Endothelial cell of umbilical vein (primary cell): ENCODE measurements at regions not wholly inside any gene's neighbourhood (a gene's known extent, or its start where the extent isn't known, plus 50 kb on each side); places are given as distances from the start of the nearest gene placed in this dataset.
"Not testable (repeated sequence)": the region's sequence is repeated elsewhere in the genome, so short reads cannot be mapped to it uniquely, and the experiment has no call there.

Source experiments
- BruUV-seq: library from RNA; stranded (reverse); fragments of 400-500 nt; replicated peaks from 2 replicates; lab custom pipeline; 2021; lab: Mats Ljungman, UMichigan
- CTCF ChIA-PET: fragments of 300-600, 350-600 bp; sonication (Branson Sonifier 250); formaldehyde crosslinking; loops from one replicate; lab custom pipeline; 2021; ENCODE audit warnings: antibody characterized with exemption, inconsistent platforms; lab: Charles Lee
- POLR2A ChIA-PET: fragments of 300-600, 350-600 bp; sonication (Branson Sonifier 250); formaldehyde crosslinking; loops from one replicate; lab custom pipeline; 2021; ENCODE audit warnings: antibody characterized with exemption, inconsistent platforms; lab: Charles Lee
- DNase-seq: peaks from one replicate; pipeline ENCODE4 v3.0.0-alpha.2; 2011; ENCODE audit warnings: low read depth, low spot score
- FAIRE-seq: peaks from 2 replicates; lab custom pipeline; 2011; peaks lifted over from hg19 to GRCh38; lab: Jason Lieb, UNC
- H2AFZ ChIP-seq: 2 replicates; pipeline ENCODE4 v1.6.0; 2012; ENCODE audit warnings: low read depth, low read length, control low read depth, inconsistent platforms
- H3K27ac ChIP-seq: 2 replicates; pipeline ENCODE4 v1.5.1; 2011; ENCODE audit warnings: low read depth, mild to moderate bottlenecking, control low read depth, low read length, moderate library complexity; ENCODE audit not compliant: insufficient read depth
- H3K27me3 ChIP-seq, 2 experiments: 2 replicates each; pipeline versions ENCODE4 v1.6.0 to v1.6.1; 2011; ENCODE audit warnings: low read length in 2 of 2, mixed read lengths in 1 of 2; ENCODE audit not compliant: control insufficient read depth in 2 of 2, insufficient read depth in 2 of 2
- H3K36me3 ChIP-seq, 2 experiments: 2 replicates in 1 of 2; 3 replicates in 1 of 2; pipeline ENCODE4 v1.5.1; 2011; ENCODE audit warnings: low read length in 2 of 2, mild to moderate bottlenecking in 1 of 2, moderate library complexity in 1 of 2; ENCODE audit not compliant: control insufficient read depth in 2 of 2, insufficient read depth in 2 of 2; ENCODE audit errors: extremely low read depth in 1 of 2
- H3K4me1 ChIP-seq: 3 replicates; pipeline ENCODE4 v1.5.1; 2011; ENCODE audit warnings: mild to moderate bottlenecking, low read length; ENCODE audit not compliant: control insufficient read depth, insufficient read depth; ENCODE audit errors: extremely low read depth
- H3K4me2 ChIP-seq: 2 replicates; pipeline ENCODE4 v1.6.1; 2011; ENCODE audit warnings: low read length, control low read depth, mixed read lengths; ENCODE audit not compliant: insufficient read depth
- H3K4me3 ChIP-seq, 3 experiments: fragments of 200-600 bp in 1 of 3; sonication (generic), shearing (Covaris generic) in 1 of 3; replicated peaks in 1 of 3; 2 replicates each; pipeline ENCODE4 v1.5.1; 2011 to 2016; ENCODE audit warnings: control low read depth in 3 of 3, low read length in 3 of 3, mild to moderate bottlenecking in 2 of 3, inconsistent platforms in 1 of 3, low read depth in 1 of 3, moderate library complexity in 1 of 3; ENCODE audit not compliant: insufficient read depth in 1 of 3
- H3K79me2 ChIP-seq: 2 replicates; pipeline ENCODE4 v1.6.0; 2012; ENCODE audit warnings: low read length, inconsistent platforms; ENCODE audit not compliant: control insufficient read depth, insufficient read depth
- H3K9ac ChIP-seq: replicated peaks from 2 replicates; pipeline ENCODE3; 2011; ENCODE audit warnings: low read length, control low read depth; ENCODE audit not compliant: insufficient read depth; ENCODE audit errors: extremely low read depth
- H3K9me1 ChIP-seq: replicated peaks from 3 replicates; pipeline ENCODE4 v1.6.0; 2011; ENCODE audit warnings: mild to moderate bottlenecking, low read length; ENCODE audit not compliant: control insufficient read depth, insufficient read depth; ENCODE audit errors: extremely low read depth
- H3K9me3 ChIP-seq: replicated peaks from 2 replicates; pipeline ENCODE4 v1.5.1; 2012; ENCODE audit warnings: low read length, inconsistent platforms; ENCODE audit not compliant: control insufficient read depth, insufficient read depth
- H4K20me1 ChIP-seq: replicated peaks from 2 replicates; pipeline ENCODE3; 2011; ENCODE audit warnings: mild to moderate bottlenecking, low read length; ENCODE audit not compliant: control insufficient read depth, insufficient read depth; ENCODE audit errors: extremely low read depth
- CTCF ChIP-seq, 2 donors: IDR thresholded peaks; 1 replicate in 1 of 2; 2 replicates in 1 of 2; pipeline ENCODE4 v1.5.1; 2011; ENCODE audit warnings: low read length in 2 of 2, mild to moderate bottlenecking in 2 of 2, moderate library complexity in 2 of 2, control low read depth in 1 of 2, inconsistent platforms in 1 of 2, low read depth in 1 of 2; ENCODE audit not compliant: insufficient read depth in 1 of 2; ENCODE audit errors: extremely low read depth in 1 of 2
- EZH2 ChIP-seq: IDR thresholded peaks from 2 replicates; pipeline ENCODE4 v1.6.1; 2012; ENCODE audit warnings: borderline replicate concordance, low read depth, mild to moderate bottlenecking, moderate library complexity, low read length, inconsistent platforms; ENCODE audit not compliant: severe bottlenecking
- FOS ChIP-seq: IDR thresholded peaks from 2 replicates; pipeline ENCODE4 v1.6.1; 2011; ENCODE audit warnings: mild to moderate bottlenecking, low read length, moderate library complexity, borderline replicate concordance; ENCODE audit not compliant: insufficient read depth
- GATA2 ChIP-seq: IDR thresholded peaks from 2 replicates; pipeline ENCODE4 v1.7.0; 2011; ENCODE audit warnings: low read depth, mild to moderate bottlenecking, moderate library complexity, mixed read lengths, low read length; ENCODE audit not compliant: insufficient read length, insufficient read depth
- JUN ChIP-seq: IDR thresholded peaks from 2 replicates; pipeline ENCODE4 v1.6.1; 2011; ENCODE audit warnings: borderline replicate concordance, low read depth; ENCODE audit not compliant: insufficient read length, insufficient read depth
- MAX ChIP-seq: IDR thresholded peaks from 2 replicates; pipeline ENCODE4 v1.6.1; 2011; ENCODE audit not compliant: insufficient read depth, insufficient read length
- MYC ChIP-seq: IDR thresholded peaks from one replicate; pipeline ENCODE4 v1.6.1; 2011; ENCODE audit warnings: mild to moderate bottlenecking, low read depth, low read length
- POLR2A ChIP-seq: IDR thresholded peaks from 2 replicates; pipeline ENCODE4 v1.6.1; 2012; ENCODE audit warnings: low read depth, mild to moderate bottlenecking, control low read depth, low read length
- POLR2AphosphoS5 ChIP-seq: IDR thresholded peaks from 2 replicates; pipeline ENCODE4 v1.6.1; 2012; ENCODE audit warnings: low read depth, mild to moderate bottlenecking, control low read depth, low read length, moderate library complexity; ENCODE audit not compliant: insufficient read depth
- dilution Hi-C: fragments of 300-500 bp; cut with MboI; formaldehyde crosslinking; loops from one replicate; pipeline ENCODE4 v1.15.0; 2019; ENCODE audit warnings: low sequenced_read_pairs; ENCODE audit not compliant: extremely low pct_ligation_motif_present
- intact Hi-C: fragments of 100-400 bp; cut with micrococcal nuclease; formaldehyde crosslinking; loops from one replicate; pipeline ENCODE4 v1.10.0; 2022

- no peak for FAIRE-seq
- Histone ChIP-seq H3K9ac (no peak overlapping the region), H4K20me1 (no peaks in the 10 kb centered on the region), H3K79me2 (no peaks in the 10 kb centered on the region), H3K4me3 (no peak overlapping the region), H3K27ac (no peak overlapping the region), H3K36me3 (no peaks in the 10 kb centered on the region), H3K27me3 (no peaks in the 10 kb centered on the region), H3K9me1 (no peaks in the 10 kb centered on the region), H3K4me1 (no peaks in the 10 kb centered on the region), H3K9me3 (no peaks in the 10 kb centered on the region), H3K4me2 (no peak overlapping the region), H2AFZ (no peak overlapping the region)
- dilution Hi-C loops: no loop called here
- POLR2A ChIA-PET: no interaction called here
- CTCF ChIA-PET: no interaction called here
- intact Hi-C loops: no loop called here
- no peak for DNase-seq
- BruUV-seq: no TSS peak
- TF ChIP-seq FOS (no peak), JUN (no peak), MYC (no peak), GATA2 (no peak), EZH2 (no peak), CTCF (IDR thresholded peaks at IDR 0.05; ENCODE audit: extremely low read depth in 1 of 2, insufficient read depth in 1 of 2, low read depth in 1 of 2, low read length in 2 of 2) (no peak), POLR2AphosphoS5 (no peak), MAX (no peak), POLR2A (no peak)
These were observed 257.5 kb upstream of the IRS4 start for GRCh38 chrX:108993909-108994308.

GRCh38 chrX:108972899-108973298 lies 236.5 kb upstream of the IRS4 start:
- intact Hi-C loops, BruUV-seq, CTCF ChIA-PET, FAIRE-seq, H3K9me3 ChIP-seq, H3K4me3 ChIP-seq, H3K4me1 ChIP-seq, H3K27me3 ChIP-seq, POLR2A ChIA-PET, H3K9ac ChIP-seq, H3K79me2 ChIP-seq, H3K27ac ChIP-seq, dilution Hi-C loops, H4K20me1 ChIP-seq, H2AFZ ChIP-seq, H3K36me3 ChIP-seq, H3K9me1 ChIP-seq, DNase-seq, H3K4me2 ChIP-seq: not testable (repeated sequence)
